HG02571 (cell line): ENCODE measurements at regions not wholly inside any gene's neighbourhood (a gene's known extent, or its start where the extent isn't known, plus 50 kb on each side); places are given as distances from the start of the nearest gene placed in this dataset.

Source experiments
- ATAC-seq: cut with Tn5 transposase; IDR thresholded peaks from one replicate; pipeline ENCODE4 v1.9.1; 2021; ENCODE audit warnings: mild to moderate bottlenecking, moderate library complexity; ENCODE audit not compliant: unreplicated experiment

- ATAC-seq = no peak
These were observed 2280.4 kb upstream of the PCDH20 start for GRCh38 chr13:63696055-63696454.

GRCh38 chr13:63693696-63694095 is 2278.0 kb upstream of the PCDH20 start:
- ATAC-seq = no peak

GRCh38 chr13:63691474-63691873 is 2275.8 kb upstream of the PCDH20 start:
- ATAC-seq = no peak

GRCh38 chr13:63690672-63691071 is 2275.0 kb upstream of the PCDH20 start:
- ATAC-seq = no peak

GRCh38 chr13:63684822-63685221 is 2269.2 kb upstream of the PCDH20 start:
- ATAC-seq = no peak

GRCh38 chr13:63680704-63681103 is 2265.1 kb upstream of the PCDH20 start:
- ATAC-seq = no peak

- no peak for ATAC-seq
These were observed 2255.6 kb upstream of the PCDH20 start for GRCh38 chr13:63671296-63671695.

GRCh38 chr13:63651394-63651793 is 2235.7 kb upstream of the PCDH20 start:
- no peak for ATAC-seq

- no peak for ATAC-seq
These were observed 2227.9 kb upstream of the PCDH20 start for GRCh38 chr13:63643543-63643942.

GRCh38 chr13:63636316-63636993 is 2220.8 kb upstream of the PCDH20 start:
- ATAC-seq = peak; percentile 58

- no peak for ATAC-seq
These were observed 2216.7 kb upstream of the PCDH20 start for GRCh38 chr13:63632321-63632720.

- ATAC-seq = no peak
These were observed 2215.4 kb upstream of the PCDH20 start for GRCh38 chr13:63631006-63631405.

- no peak for ATAC-seq
These were observed 2213.9 kb upstream of the PCDH20 start for GRCh38 chr13:63629591-63629990.

- no peak for ATAC-seq
These were observed 2212.7 kb upstream of the PCDH20 start for GRCh38 chr13:63628310-63628709.

- no peak for ATAC-seq
These were observed 2210.2 kb upstream of the PCDH20 start for GRCh38 chr13:63625869-63626268.

GRCh38 chr13:63614874-63615612 is 2199.4 kb upstream of the PCDH20 start:
- no peak for ATAC-seq

- no peak for ATAC-seq
These were observed 2191.5 kb upstream of the PCDH20 start for GRCh38 chr13:63607153-63607552.

GRCh38 chr13:63605962-63606361 is 2190.3 kb upstream of the PCDH20 start:
- ATAC-seq = no peak

GRCh38 chr13:63605403-63605802 is 2189.8 kb upstream of the PCDH20 start:
- ATAC-seq = no peak

- no peak for ATAC-seq
These were observed 2180.2 kb upstream of the PCDH20 start for GRCh38 chr13:63595811-63596210.

GRCh38 chr13:63586467-63586866 is 2170.8 kb upstream of the PCDH20 start:
- no peak for ATAC-seq

- no peak for ATAC-seq
These were observed 2163.1 kb upstream of the PCDH20 start for GRCh38 chr13:63578796-63579195.

- no peak for ATAC-seq
These were observed 2151.4 kb upstream of the PCDH20 start for GRCh38 chr13:63567031-63567430.
